B cell (primary cell): ENCODE measurements at regions not wholly inside any gene's neighbourhood (a gene's known extent, or its start where the extent isn't known, plus 50 kb on each side); places are given as distances from the start of the nearest gene placed in this dataset.

Experiments used
- EZH2 ChIP-seq: IDR thresholded peaks from 2 replicates; pipeline ENCODE4 v1.6.1; 2012; ENCODE audit warnings: borderline replicate concordance, low read depth, mild to moderate bottlenecking, moderate library complexity, low read length; ENCODE audit not compliant: insufficient read depth, poor library complexity, severe bottlenecking
- TF ChIP-seq, protein P1 (sequence below): fragments of 200-600 bp; IDR thresholded peaks from one replicate; pipeline ENCODE4 v1.8.0; 2022; ENCODE audit warnings: antibody characterized with exemption, mild to moderate bottlenecking

DNA sequence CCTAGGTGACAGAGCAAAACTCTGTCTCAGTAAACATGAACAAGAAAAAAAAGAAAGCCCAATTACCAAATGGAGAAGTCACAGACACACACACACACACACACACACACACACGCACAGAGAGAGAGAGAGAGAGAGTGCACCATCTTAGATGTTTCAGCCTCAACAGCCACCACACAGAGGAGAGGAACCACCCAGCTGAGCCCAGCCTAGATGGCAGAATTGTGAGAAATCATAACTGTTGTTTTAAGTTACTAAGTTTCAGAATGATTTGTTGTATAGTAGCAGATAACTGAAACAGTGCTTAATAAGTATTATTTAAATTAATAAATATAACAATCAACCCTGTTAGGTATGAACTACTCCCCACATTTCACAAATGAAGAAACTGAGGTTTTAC is 321.2 kb downstream of the ZNF621 start:
- TF ChIP-seq, protein P1, sequence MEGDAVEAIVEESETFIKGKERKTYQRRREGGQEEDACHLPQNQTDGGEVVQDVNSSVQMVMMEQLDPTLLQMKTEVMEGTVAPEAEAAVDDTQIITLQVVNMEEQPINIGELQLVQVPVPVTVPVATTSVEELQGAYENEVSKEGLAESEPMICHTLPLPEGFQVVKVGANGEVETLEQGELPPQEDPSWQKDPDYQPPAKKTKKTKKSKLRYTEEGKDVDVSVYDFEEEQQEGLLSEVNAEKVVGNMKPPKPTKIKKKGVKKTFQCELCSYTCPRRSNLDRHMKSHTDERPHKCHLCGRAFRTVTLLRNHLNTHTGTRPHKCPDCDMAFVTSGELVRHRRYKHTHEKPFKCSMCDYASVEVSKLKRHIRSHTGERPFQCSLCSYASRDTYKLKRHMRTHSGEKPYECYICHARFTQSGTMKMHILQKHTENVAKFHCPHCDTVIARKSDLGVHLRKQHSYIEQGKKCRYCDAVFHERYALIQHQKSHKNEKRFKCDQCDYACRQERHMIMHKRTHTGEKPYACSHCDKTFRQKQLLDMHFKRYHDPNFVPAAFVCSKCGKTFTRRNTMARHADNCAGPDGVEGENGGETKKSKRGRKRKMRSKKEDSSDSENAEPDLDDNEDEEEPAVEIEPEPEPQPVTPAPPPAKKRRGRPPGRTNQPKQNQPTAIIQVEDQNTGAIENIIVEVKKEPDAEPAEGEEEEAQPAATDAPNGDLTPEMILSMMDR: no peak
- TF ChIP-seq EZH2: no peak
